Esophagus muscularis mucosa (tissue), 4 donors: ENCODE measurements at regions not wholly inside any gene's neighbourhood (a gene's known extent, or its start where the extent isn't known, plus 50 kb on each side); places are given as distances from the start of the nearest gene placed in this dataset.
"Not testable (repeated sequence)": the region's sequence is repeated elsewhere in the genome, so short reads cannot be mapped to it uniquely, and the experiment has no call there.

Experiments used
- DNase-seq: peaks from one replicate; pipeline ENCODE4 v3.0.0-alpha.2; 2017; ENCODE audit errors: extremely low spot score
- H3K27ac ChIP-seq, 4 donors: fragments of 200-600 bp; sonication (generic); replicated peaks in 1 of 4; 1 replicate in 3 of 4; 2 replicates in 1 of 4; pipeline ENCODE4 v1.5.1; 2016 to 2019; ENCODE audit warnings: mild to moderate bottlenecking in 1 of 4
- H3K27me3 ChIP-seq, 4 donors: fragments of 200-600 bp; sonication (generic); one replicate each; pipeline versions ENCODE4 v1.5.1 to v1.6.0; 2016 to 2019
- H3K36me3 ChIP-seq, 4 donors: fragments of 200-600 bp; sonication (generic); one replicate each; pipeline ENCODE4 v1.5.1; 2016 to 2019
- H3K4me1 ChIP-seq, 4 donors: fragments of 200-600 bp; sonication (generic); one replicate each; pipeline ENCODE4 v1.5.1; 2016 to 2019
- H3K4me3 ChIP-seq, 4 donors: fragments of 200-600 bp; sonication (generic); 1 replicate in 2 of 4; 2 replicates in 2 of 4; pipeline ENCODE4 v1.5.1; 2016 to 2019; ENCODE audit warnings: mild to moderate bottlenecking in 4 of 4, moderate library complexity in 1 of 4
- H3K9me3 ChIP-seq, 4 donors: fragments of 200-600 bp; sonication (generic); 1 replicate in 3 of 4; 2 replicates in 1 of 4; pipeline ENCODE4 v1.5.1; 2016 to 2019
- EP300 ChIP-seq: sonication (generic); formaldehyde crosslinking; IDR thresholded peaks from one replicate; pipeline ENCODE4 v1.6.1; 2017; ENCODE audit warnings: antibody characterized with exemption
- POLR2A ChIP-seq: fragments of 450-650 bp; IDR thresholded peaks from one replicate; pipeline ENCODE4 v1.6.1; 2017; ENCODE audit warnings: antibody characterized with exemption, moderate library complexity, mild to moderate bottlenecking, low read depth
- POLR2AphosphoS5 ChIP-seq, 2 donors: sonication (generic); formaldehyde crosslinking; IDR thresholded peaks; one replicate each; pipeline ENCODE4 v1.6.1; 2017; ENCODE audit warnings: antibody characterized with exemption in 2 of 2
- WGBS: methylation state at CpG from one replicate; pipeline ENCODE4 v1.1.5; 2018; 5-methylcytosine and 5-hydroxymethylcytosine counted together
- intact Hi-C: fragments of 100-400 bp; cut with DNase I; formaldehyde crosslinking; loops from one replicate; pipeline ENCODE4 v1.15.1; 2023
- TF ChIP-seq, protein P1 (sequence below), 3 experiments: fragments of 200-600 bp in 2 of 3; fragments of 450-650 bp in 1 of 3; sonication (generic) in 2 of 3; IDR thresholded peaks; one replicate each; pipeline ENCODE4 v1.5.1; 2017 to 2019; ENCODE audit warnings: antibody characterized with exemption in 3 of 3, mild to moderate bottlenecking in 2 of 3, moderate library complexity in 1 of 3

GRCh38 chr1:147052677-147053076 is 114.6 kb downstream of the NBPF12 start:
- intact Hi-C loops, result no loop called here
- 83% methylated on average over 5 of the region's 5 CpGs for WGBS
- H3K4me3 ChIP-seq, result no peak overlapping the region
- no peak for DNase-seq
- peaks cover 0 to 5% (median 0%) of the 10 kb centered on the region in 4 donors for H3K9me3 ChIP-seq
- H3K27me3 ChIP-seq, result no peaks in the 10 kb centered on the region
- H3K27ac ChIP-seq, result no peak overlapping the region
- no peak for TF ChIP-seq EP300
- TF ChIP-seq POLR2AphosphoS5 (IDR thresholded peaks at IDR 0.05), result no peak
- TF ChIP-seq, protein P1, sequence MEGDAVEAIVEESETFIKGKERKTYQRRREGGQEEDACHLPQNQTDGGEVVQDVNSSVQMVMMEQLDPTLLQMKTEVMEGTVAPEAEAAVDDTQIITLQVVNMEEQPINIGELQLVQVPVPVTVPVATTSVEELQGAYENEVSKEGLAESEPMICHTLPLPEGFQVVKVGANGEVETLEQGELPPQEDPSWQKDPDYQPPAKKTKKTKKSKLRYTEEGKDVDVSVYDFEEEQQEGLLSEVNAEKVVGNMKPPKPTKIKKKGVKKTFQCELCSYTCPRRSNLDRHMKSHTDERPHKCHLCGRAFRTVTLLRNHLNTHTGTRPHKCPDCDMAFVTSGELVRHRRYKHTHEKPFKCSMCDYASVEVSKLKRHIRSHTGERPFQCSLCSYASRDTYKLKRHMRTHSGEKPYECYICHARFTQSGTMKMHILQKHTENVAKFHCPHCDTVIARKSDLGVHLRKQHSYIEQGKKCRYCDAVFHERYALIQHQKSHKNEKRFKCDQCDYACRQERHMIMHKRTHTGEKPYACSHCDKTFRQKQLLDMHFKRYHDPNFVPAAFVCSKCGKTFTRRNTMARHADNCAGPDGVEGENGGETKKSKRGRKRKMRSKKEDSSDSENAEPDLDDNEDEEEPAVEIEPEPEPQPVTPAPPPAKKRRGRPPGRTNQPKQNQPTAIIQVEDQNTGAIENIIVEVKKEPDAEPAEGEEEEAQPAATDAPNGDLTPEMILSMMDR (IDR thresholded peaks at IDR 0.05), result no peak
- no peak for TF ChIP-seq POLR2A
- H3K4me1 ChIP-seq, result no peaks in the 10 kb centered on the region
- no peaks in the 10 kb centered on the region for H3K36me3 ChIP-seq

GRCh38 chr1:147052143-147052542 is 114.0 kb downstream of the NBPF12 start:
- no peak for DNase-seq
- 80% methylated on average over 8 of the region's 8 CpGs for WGBS

GRCh38 chr1:147051136-147051535 is 113.0 kb downstream of the NBPF12 start:
- Histone ChIP-seq H3K27ac (no peak overlapping the region), H3K4me1 (no peaks in the 10 kb centered on the region), H3K27me3 (no peaks in the 10 kb centered on the region), H3K9me3 (no peaks in the 10 kb centered on the region), H3K4me3 (no peak overlapping the region), H3K36me3 (no peaks in the 10 kb centered on the region)
- WGBS, result 85% methylated on average over 10 of the region's 10 CpGs
- intact Hi-C loops, result no loop called here
- no peak for DNase-seq
- no peak for TF ChIP-seq POLR2A
- TF ChIP-seq, protein P1 (IDR thresholded peaks at IDR 0.05), result no peak
- TF ChIP-seq POLR2AphosphoS5 (IDR thresholded peaks at IDR 0.05), result no peak
- no peak for TF ChIP-seq EP300

More at GRCh38 chr1:147052143-147052542, 114.0 kb downstream of the NBPF12 start:
- no peak overlapping the region for H3K4me3 ChIP-seq
- H3K4me1 ChIP-seq, result no peaks in the 10 kb centered on the region
- H3K9me3 ChIP-seq, result peaks cover 0 to under 1% (median 0%) of the 10 kb centered on the region in 4 donors
- no peaks in the 10 kb centered on the region for H3K27me3 ChIP-seq
- H3K27ac ChIP-seq, result no peak overlapping the region
- intact Hi-C loops, result no loop called here
- TF ChIP-seq POLR2A, result no peak
- TF ChIP-seq EP300, result no peak
- TF ChIP-seq, protein P1 (IDR thresholded peaks at IDR 0.05), result no peak
- no peak for TF ChIP-seq POLR2AphosphoS5 (IDR thresholded peaks at IDR 0.05)
- H3K36me3 ChIP-seq, result no peaks in the 10 kb centered on the region

GRCh38 chr1:147050654-147051053 is 112.5 kb downstream of the NBPF12 start:
- H3K4me3 ChIP-seq, result no peak overlapping the region
- no peaks in the 10 kb centered on the region for H3K27me3 ChIP-seq
- no peaks in the 10 kb centered on the region for H3K36me3 ChIP-seq
- TF ChIP-seq EP300, result no peak
- no peak for TF ChIP-seq POLR2AphosphoS5 (IDR thresholded peaks at IDR 0.05)
- TF ChIP-seq, protein P1 (IDR thresholded peaks at IDR 0.05), result no peak
- TF ChIP-seq POLR2A, result no peak
- no peak overlapping the region for H3K27ac ChIP-seq
- WGBS, result 90% methylated on average over 15 of the region's 31 CpGs
- H3K4me1 ChIP-seq, result no peaks in the 10 kb centered on the region
- H3K9me3 ChIP-seq, result no peaks in the 10 kb centered on the region
- DNase-seq, result no peak
- intact Hi-C loops, result no loop called here

DNA sequence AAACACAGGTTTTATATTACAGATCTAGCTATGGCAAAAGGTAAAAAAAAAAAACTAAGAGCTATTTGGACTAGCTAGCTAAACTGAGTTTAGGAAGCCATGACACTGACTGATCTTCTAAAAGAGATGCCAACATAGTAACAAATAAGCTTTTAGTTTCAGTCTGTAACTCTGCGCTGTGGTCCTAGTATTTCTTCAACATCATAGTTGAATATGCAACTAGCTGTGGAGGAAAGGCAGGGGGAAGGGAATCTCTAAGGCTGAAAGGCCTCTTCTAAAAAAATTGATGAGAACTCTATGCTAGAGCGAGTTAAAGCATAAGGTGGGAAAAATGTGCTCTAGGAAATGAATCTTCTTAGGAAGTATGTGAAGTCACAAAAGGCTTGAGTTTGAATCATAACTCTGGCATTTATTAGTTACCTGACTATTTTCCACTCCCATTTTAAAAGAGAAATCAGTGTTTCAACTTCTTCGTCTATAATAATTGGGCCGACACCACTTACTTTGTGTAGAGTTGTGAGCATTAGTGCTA is 108.8 kb downstream of the NBPF12 start:
- intact Hi-C loops, H3K4me3 ChIP-seq, H3K27ac ChIP-seq, H3K36me3 ChIP-seq, H3K4me1 ChIP-seq, DNase-seq, H3K9me3 ChIP-seq: not testable (repeated sequence)
- H3K27me3 ChIP-seq, result peaks cover 0 to 13% (median 0%) of the 10 kb centered on the region in 4 donors
- WGBS, result 73% methylated on average over 4 of the region's 4 CpGs
